ENCODE measurements at regions not wholly inside any gene's neighbourhood (a gene's known extent, or its start where the extent isn't known, plus 50 kb on each side); places are given as distances from the start of the nearest gene placed in this dataset.

DNA sequence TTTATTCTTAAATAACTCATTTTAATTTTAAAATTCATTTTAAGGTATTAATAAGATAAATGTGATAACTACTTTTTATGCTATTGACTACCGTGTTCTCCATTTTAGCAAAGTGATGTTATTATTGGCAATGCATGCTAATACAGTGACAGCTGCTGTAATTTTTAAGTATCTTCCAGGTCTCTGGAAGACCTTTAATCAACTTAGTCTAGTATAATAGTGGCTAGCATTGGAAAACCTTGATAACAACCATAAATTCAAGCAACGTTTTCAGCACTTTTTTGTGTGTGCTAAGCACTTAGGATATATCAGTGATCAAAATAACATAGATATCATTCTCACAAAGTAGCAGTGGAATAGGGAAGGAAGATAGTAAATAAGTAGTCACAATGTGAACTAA lies 230.9 kb upstream of the MAGI2 start:
- DNase-seq (ENCODE audit: low read depth): no peak
- no peak for TF ChIP-seq CTCF (conservative IDR thresholded peaks at IDR 0.05; ENCODE audit: low read depth, low read length)
- H3K4me3 ChIP-seq (ENCODE audit: low read length): no peak overlapping the region

- DNase-seq (ENCODE audit: low read depth): no peak
- TF ChIP-seq CTCF (conservative IDR thresholded peaks at IDR 0.05; ENCODE audit: low read depth, low read length): no peak
- no peak overlapping the region for H3K4me3 ChIP-seq (ENCODE audit: low read length)
Measured at GRCh38 chr7:79683916-79684315, 230.4 kb upstream of the MAGI2 start.

DNA sequence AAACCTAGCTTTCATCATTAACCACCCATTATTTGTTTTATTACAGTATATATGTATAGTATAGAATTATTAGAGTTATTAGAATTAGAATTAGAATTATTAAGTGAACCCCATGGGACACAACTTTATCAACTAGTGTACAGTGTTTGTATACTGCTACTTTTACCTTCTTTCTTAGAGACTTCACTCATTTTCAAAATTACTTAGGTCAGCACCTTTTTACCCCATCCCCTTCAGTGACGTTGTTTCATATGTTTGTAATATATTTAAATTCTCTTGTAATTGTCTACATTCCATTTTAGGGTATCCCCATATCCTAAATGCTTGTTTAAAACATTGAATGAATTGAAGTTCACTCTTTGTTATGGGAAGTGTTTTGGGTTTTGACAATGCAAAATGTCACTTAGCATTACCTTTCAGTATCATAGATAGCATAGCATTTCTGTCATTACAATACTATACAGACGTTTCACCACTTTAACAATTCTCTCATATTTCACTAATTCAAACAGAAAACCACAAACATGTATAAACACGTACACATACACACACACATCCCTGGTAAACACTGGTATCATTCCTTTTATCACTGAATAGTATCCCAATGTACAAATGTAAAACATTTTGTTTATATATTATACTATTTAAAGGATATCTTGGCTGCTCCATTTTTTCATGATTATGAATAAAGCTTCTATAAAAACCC lies 229.9 kb upstream of the MAGI2 start:
- DNase-seq (ENCODE audit: low read depth): no peak

GRCh38 chr7:79681454-79681853 lies 228.0 kb upstream of the MAGI2 start:
- H3K4me3 ChIP-seq (ENCODE audit: low read length): no peak overlapping the region
- TF ChIP-seq CTCF (conservative IDR thresholded peaks at IDR 0.05; ENCODE audit: low read depth, low read length): no peak
- DNase-seq (ENCODE audit: low read depth): no peak

More for the DNA sequence above, 229.9 kb upstream of the MAGI2 start:
- TF ChIP-seq CTCF (conservative IDR thresholded peaks at IDR 0.05; ENCODE audit: low read depth, low read length): no peak
- no peak overlapping the region for H3K4me3 ChIP-seq (ENCODE audit: low read length)

DNA sequence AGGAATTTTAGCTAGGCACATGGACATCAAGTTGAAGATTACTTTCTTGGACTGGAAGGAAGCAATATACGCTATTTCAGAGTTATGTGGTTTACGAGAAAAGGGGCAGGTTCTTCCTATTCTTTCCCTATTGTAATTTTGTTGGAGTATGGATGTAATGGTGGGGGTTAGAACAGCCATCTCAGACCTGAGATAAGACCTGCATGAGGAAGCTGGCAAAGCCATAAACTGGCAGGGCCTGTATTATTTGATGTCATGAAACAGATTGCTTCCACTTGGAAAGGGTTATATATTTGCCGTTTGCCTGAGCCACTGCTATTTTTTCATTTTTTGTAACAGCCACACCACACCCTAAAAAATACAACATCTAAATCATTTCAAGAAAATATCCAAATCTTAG lies 220.5 kb upstream of the MAGI2 start:
- no peak for TF ChIP-seq CTCF (conservative IDR thresholded peaks at IDR 0.05; ENCODE audit: low read depth, low read length)
- DNase-seq (ENCODE audit: low read depth): no peak
- no peak overlapping the region for H3K4me3 ChIP-seq (ENCODE audit: low read length)

DNA sequence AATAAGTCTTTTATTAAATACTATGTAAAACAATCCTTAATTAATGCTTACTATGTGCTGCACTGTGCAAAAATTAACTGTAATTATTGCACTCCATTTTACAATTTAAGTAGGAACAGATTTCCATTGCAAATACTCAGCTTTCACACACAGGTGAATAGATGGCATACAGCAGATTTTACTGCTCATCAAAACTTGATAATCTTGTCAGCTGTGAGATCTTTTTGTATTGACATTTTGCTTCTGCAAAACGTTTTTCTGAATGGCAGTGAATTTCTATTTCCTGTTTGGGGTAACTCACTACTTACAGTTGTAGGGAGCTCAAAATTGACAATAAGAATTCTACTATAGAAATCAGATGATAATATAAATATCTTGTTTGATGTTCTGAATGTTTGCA lies 220.0 kb upstream of the MAGI2 start:
- no peak for DNase-seq (ENCODE audit: low read depth)
- TF ChIP-seq CTCF (conservative IDR thresholded peaks at IDR 0.05; ENCODE audit: low read depth, low read length): no peak
- no peak overlapping the region for H3K4me3 ChIP-seq (ENCODE audit: low read length)

DNA sequence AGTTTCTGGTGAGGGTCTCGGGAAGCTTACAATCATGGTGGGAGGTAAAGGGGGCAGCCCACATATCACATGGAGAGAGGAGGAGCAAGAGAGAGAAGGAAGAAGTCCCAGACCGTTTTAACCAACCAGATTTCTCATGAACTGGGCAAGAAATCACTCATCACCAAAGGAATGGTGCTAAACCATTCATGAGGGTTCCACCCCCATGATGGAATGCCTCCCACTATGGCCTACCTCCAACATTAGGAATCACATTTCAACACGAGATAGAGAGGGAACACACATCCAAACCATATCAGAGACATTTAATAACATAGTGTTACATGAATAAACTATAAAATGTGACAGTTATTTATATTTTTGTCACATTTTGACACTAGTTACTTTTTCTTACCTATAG lies 214.8 kb upstream of the MAGI2 start:
- no peak for TF ChIP-seq CTCF (conservative IDR thresholded peaks at IDR 0.05; ENCODE audit: low read depth, low read length)
- no peak overlapping the region for H3K4me3 ChIP-seq (ENCODE audit: low read length)
- DNase-seq (ENCODE audit: low read depth): no peak
